Esophagus (tissue), 2 donors: ENCODE measurements at regions not wholly inside any gene's neighbourhood (a gene's known extent, or its start where the extent isn't known, plus 50 kb on each side); places are given as distances from the start of the nearest gene placed in this dataset.
"Not testable (repeated sequence)": the region's sequence is repeated elsewhere in the genome, so short reads cannot be mapped to it uniquely, and the experiment has no call there.

Experiments
- H3K27ac ChIP-seq, 2 donors: one replicate each; pipeline ENCODE4 v1.5.1; 2013; ENCODE audit warnings: low read depth in 2 of 2, mild to moderate bottlenecking in 2 of 2, inconsistent platforms in 1 of 2, low read length in 1 of 2, moderate library complexity in 1 of 2
- H3K27me3 ChIP-seq, 2 donors: one replicate each; pipeline ENCODE4 v1.6.1; 2013; ENCODE audit warnings: low read length in 2 of 2, control low read depth in 1 of 2, mild to moderate bottlenecking in 1 of 2; ENCODE audit not compliant: insufficient read depth in 2 of 2, control insufficient read depth in 1 of 2
- H3K36me3 ChIP-seq, 2 donors: one replicate each; pipeline ENCODE4 v1.6.1; 2013; ENCODE audit warnings: low read length in 1 of 2; ENCODE audit not compliant: control insufficient read depth in 2 of 2, insufficient read depth in 2 of 2
- H3K4me1 ChIP-seq, 2 donors: one replicate each; pipeline ENCODE4 v1.6.1; 2013; ENCODE audit warnings: low read length in 1 of 2; ENCODE audit not compliant: control insufficient read depth in 2 of 2, insufficient read depth in 2 of 2
- H3K4me3 ChIP-seq, 2 donors: one replicate each; pipeline ENCODE4 v1.5.1; 2013; ENCODE audit warnings: low read length in 2 of 2, mild to moderate bottlenecking in 2 of 2, low read depth in 1 of 2, moderate library complexity in 1 of 2
- H3K9me3 ChIP-seq, 2 donors: one replicate each; pipeline ENCODE4 v1.6.1; 2013; ENCODE audit warnings: mild to moderate bottlenecking in 2 of 2, low read depth in 1 of 2, low read length in 1 of 2, moderate library complexity in 1 of 2; ENCODE audit not compliant: control insufficient read depth in 2 of 2, insufficient read depth in 1 of 2
- WGBS, 2 donors: extraction: QIAGEN DNeasy Blood & Tissue Kit; methylation state at CpG; one replicate each; pipeline ENCODE4 v1.1.7; 2013; 5-methylcytosine and 5-hydroxymethylcytosine counted together
- donor health status: healthy with polysubstance abuse.
- donor health status: Bipolar disorder and iron deficiency.

DNA sequence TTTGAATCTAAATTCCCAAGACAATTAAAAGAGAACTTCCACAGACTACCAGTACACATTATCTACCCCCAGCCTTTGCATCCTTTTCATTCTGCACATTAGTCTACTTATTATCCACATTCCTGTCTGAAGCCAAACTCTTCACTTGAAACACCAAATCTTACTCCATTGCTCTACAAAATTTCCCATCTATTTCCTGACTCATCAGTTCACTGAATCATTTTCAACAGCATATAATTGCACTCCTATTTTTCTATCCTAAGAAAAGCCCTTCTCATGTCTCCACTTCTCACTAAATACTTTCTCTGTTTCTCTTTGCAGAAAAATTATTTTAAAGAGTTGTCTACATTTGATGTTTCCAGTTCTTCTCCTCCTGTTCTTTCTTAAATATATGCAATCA, 239.4 kb upstream of the FERMT1 start:
- Histone ChIP-seq H3K9me3 (no peaks in the 10 kb centered on the region), H3K27ac (no peak overlapping the region), H3K4me3 (no peak overlapping the region), H3K4me1 (no peaks in the 10 kb centered on the region), H3K36me3 (no peaks in the 10 kb centered on the region), H3K27me3 (no peaks in the 10 kb centered on the region)

DNA sequence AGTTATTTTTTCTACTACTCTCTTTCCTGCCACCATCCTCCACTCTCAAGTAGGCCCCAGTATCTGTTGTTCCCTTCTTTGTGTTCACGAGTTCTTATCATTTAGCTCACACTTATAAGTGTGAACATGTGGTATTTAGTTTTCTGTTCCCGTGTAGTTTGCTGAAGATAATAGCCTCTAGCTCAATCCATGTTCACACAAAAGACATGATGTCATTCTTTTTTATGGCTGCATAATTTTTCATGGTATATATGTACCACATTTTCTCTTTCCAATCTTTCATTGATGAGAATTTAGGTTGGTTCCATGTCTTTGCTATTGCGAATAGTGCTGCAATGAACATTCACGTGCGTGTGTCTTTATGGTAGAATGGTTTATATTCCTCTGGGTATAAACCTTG, 237.9 kb upstream of the FERMT1 start:
- Histone ChIP-seq H3K27me3 (no peaks in the 10 kb centered on the region), H3K36me3 (no peaks in the 10 kb centered on the region), H3K27ac (no peak overlapping the region), H3K4me1 (no peaks in the 10 kb centered on the region), H3K9me3 (no peaks in the 10 kb centered on the region), H3K4me3 (no peak overlapping the region)
- 77 to 86% methylated on average over 5 of the region's 5 CpGs for WGBS, 2 donors

DNA sequence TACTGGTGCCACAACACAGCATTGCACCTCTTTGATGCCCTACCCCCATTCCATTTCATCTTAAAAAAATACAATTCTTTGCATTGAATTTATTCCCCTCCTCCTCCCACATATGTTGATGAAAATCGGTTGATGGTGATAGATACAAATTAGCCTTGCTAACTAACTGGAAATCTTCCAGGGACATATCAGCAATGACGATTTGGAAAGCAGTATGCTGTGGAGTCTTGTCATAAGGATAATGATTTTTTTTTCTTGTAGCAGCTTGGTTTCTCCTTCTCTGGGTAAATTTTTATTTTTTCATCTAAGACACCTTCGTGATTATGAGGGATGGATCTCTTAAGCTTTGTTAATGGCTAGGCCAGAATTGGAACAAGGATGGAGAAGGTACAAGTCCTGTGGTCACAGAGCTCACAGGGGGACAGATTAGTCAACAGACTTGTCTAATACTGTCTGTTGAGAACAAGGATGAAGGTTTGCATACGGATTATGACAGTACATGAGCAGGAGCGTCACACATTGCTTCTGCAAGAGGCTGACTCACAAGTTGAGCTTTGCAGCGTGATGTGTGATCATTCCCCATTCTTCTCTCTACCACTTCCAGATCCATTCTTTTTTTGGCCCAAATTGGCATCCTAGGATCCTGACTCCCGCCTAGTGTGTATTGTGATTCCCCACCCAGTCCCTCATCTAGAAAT, 233.1 kb upstream of the FERMT1 start:
- Histone ChIP-seq H3K27ac (no peak overlapping the region), H3K9me3 (no peaks in the 10 kb centered on the region), H3K4me3 (no peak overlapping the region), H3K36me3 (no peaks in the 10 kb centered on the region), H3K4me1 (no peaks in the 10 kb centered on the region), H3K27me3 (no peaks in the 10 kb centered on the region)
- WGBS, 2 donors, result 77 to 78% methylated on average over 7 of the region's 7 CpGs

DNA sequence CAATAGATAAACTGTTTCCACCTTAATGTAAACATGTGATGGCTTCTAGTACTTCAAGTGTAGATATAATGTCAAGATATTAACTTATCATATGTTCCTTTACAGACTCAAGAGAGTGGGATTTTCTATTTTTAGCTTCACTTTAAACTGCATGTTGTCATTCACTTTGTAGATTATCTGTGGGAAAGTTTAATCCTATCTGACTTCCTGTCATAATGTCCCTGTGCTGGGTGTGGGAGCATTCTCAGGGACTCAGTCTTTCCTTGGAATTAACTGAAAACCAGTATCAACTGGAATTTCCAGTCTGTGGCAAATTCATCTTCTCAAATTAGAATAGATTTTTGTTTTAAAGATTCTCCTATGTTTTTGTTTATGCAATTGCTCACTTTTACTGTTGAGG, 226.1 kb upstream of the FERMT1 start:
- Histone ChIP-seq H3K27me3 (no peaks in the 10 kb centered on the region), H3K9me3 (no peaks in the 10 kb centered on the region), H3K4me1 (no peaks in the 10 kb centered on the region), H3K36me3 (no peaks in the 10 kb centered on the region), H3K4me3 (no peak overlapping the region), H3K27ac (no peak overlapping the region)

DNA sequence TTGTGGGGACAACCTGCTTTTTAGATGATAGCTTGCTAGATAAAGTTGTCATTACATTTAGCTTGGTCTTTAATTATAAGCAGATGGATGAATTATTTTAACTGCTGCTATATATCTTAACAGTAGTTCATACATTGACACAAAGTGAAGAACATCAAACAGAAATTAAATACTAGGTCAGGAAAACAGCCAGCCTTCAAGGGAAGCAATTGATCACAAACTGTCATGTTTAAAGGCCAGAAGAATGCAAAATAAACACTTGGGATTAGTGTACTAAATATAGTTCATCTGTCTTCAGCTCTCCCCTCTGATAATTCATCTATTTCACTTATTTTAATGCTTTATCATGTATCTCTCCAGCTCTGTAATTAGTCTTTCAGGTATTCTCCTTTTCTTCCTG, 225.1 kb upstream of the FERMT1 start:
- Histone ChIP-seq H3K27me3 (no peaks in the 10 kb centered on the region), H3K27ac (no peak overlapping the region), H3K36me3 (no peaks in the 10 kb centered on the region), H3K4me3 (no peak overlapping the region), H3K9me3 (no peaks in the 10 kb centered on the region), H3K4me1 (no peaks in the 10 kb centered on the region)

DNA sequence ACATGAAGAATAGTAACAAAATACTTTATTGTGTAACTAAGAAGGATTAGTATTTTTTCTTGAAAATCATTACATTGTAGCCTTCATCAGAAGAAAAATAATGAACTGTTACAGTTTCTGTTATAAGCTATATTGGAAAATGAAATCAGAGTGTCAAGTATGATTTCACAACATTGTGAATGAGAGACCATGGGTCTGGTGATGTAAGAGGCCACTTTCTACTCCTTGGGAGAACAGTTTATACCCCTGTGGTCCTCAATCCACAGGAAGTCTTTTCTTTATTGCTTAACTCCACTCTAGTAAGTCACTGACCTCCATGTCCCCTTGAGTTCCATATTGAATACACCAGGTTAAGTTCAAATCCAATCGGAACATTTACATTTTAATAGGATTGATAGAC, 218.7 kb upstream of the FERMT1 start:
- Histone ChIP-seq H3K9me3 (no peaks in the 10 kb centered on the region), H3K4me3 (no peak overlapping the region)
- WGBS, 2 donors, result 90 to 94% methylated on average over 1 of the region's 1 CpG

GRCh38 chr20:6339176-6339575, 216.3 kb upstream of the FERMT1 start:
- Histone ChIP-seq H3K36me3 (no peaks in the 10 kb centered on the region), H3K9me3 (no peaks in the 10 kb centered on the region), H3K4me1 (no peaks in the 10 kb centered on the region), H3K27ac (no peak overlapping the region), H3K4me3 (no peak overlapping the region), H3K27me3 (no peaks in the 10 kb centered on the region)
- WGBS, 2 donors, result 88 to 91% methylated on average over 1 of the region's 1 CpG

More for the DNA sequence above, 218.7 kb upstream of the FERMT1 start:
- H3K27ac ChIP-seq, result no peak overlapping the region
- no peaks in the 10 kb centered on the region for H3K4me1 ChIP-seq
- no peaks in the 10 kb centered on the region for H3K27me3 ChIP-seq
- H3K36me3 ChIP-seq, result no peaks in the 10 kb centered on the region

DNA sequence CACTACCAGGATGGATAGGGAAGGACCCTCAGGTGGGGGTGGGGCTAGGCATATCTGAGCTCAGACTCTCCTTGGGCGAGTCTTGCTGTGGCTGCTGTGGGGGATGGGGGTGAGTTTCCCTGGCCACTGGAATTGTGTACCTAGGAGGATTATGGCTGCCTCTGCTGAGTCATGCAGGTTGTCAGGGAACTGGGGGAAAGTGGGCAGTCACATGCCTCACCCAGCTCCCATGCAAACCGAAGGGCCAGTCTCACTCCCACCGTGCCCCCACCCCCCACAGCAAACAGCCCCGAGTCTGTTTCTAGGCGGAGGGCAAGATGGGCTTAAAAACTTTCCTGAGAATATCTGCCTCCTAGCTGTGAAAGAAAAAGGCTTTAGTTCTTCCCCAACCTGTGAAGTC, 210.3 kb upstream of the FERMT1 start:
- H3K27me3 ChIP-seq, result no peaks in the 10 kb centered on the region
- no peak overlapping the region for H3K4me3 ChIP-seq
- H3K36me3 ChIP-seq, result no peaks in the 10 kb centered on the region
- 73 to 76% methylated on average over 5 of the region's 5 CpGs for WGBS, 2 donors
- no peaks in the 10 kb centered on the region for H3K9me3 ChIP-seq
- no peaks in the 10 kb centered on the region for H3K4me1 ChIP-seq
- no peak overlapping the region for H3K27ac ChIP-seq

- H3K27ac ChIP-seq, H3K9me3 ChIP-seq, H3K27me3 ChIP-seq, H3K4me1 ChIP-seq, H3K4me3 ChIP-seq, H3K36me3 ChIP-seq: not testable (repeated sequence)
- WGBS, 2 donors, result 53 to 61% methylated on average over 8 to 9 of the region's 20 CpGs
Observed at GRCh38 chr20:6321235-6321634, 198.4 kb upstream of the FERMT1 start.

DNA sequence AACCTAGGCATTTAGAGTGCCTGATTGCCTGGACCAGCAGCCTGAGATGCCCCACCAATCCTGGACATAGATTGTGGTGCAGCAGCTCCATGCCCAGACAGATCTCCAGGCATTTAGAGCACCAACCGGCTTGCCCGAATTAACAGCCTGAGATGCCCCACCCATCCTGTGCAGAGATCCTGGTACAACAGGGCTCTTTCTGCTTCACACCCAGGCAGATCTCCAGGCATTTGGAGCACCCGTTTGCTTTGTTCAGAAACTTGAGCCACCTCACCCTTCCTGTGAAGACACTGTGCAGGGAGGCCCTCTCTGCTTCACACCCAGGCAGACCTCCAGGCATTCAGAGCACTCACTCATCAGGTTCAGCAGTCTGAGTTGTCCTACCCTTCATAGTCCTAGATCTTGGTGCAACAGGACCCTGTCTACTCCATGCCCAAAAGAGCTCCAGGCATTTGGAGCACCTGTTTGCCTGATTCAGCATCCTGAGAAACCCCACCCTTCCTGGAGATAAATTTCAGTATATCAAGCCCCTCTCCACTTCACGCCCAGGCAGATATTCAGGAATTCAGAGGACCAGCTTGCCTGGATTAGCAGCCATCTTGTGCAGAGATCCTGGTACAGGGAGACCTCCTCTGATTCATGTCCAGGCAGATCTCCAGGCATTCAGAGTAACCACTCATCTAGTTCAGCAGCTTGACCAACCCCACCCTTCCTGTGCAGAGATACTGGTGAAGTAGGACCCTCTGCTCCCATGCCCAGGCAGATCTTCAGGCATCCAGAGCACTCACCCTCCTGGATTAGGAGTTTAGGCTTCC, 189.2 kb upstream of the FERMT1 start:
- WGBS, 2 donors, result 72 to 74% methylated on average over 4 of the region's 4 CpGs
- H3K4me3 ChIP-seq, result no peak overlapping the region
- no peaks in the 10 kb centered on the region for H3K27me3 ChIP-seq
- H3K4me1 ChIP-seq, result no peaks in the 10 kb centered on the region
- no peak overlapping the region for H3K27ac ChIP-seq
- H3K9me3 ChIP-seq, result peaks cover 3 to 4% of the 10 kb centered on the region in 2 donors
- no peaks in the 10 kb centered on the region for H3K36me3 ChIP-seq
